SK-N-SH (cell line): ENCODE measurements at regions not wholly inside any gene's neighbourhood (a gene's known extent, or its start where the extent isn't known, plus 50 kb on each side); places are given as distances from the start of the nearest gene placed in this dataset.

Source experiments
- EP300 ChIP-seq, 2 experiments: IDR thresholded peaks; 2 replicates each; pipeline versions ENCODE4 v1.4.0 to v1.6.1; 2012; ENCODE audit warnings: borderline replicate concordance in 1 of 2, low read depth in 1 of 2, low read length in 1 of 2
- EZH2phosphoT487 ChIP-seq: fragments of 200-600 bp; sonication (generic); IDR thresholded peaks from 2 replicates; pipeline ENCODE4 v1.6.1; 2017; ENCODE audit warnings: low read depth, mixed run types, mild to moderate bottlenecking, antibody characterized with exemption, moderate library complexity, borderline replicate concordance
- MXI1 ChIP-seq: IDR thresholded peaks from 2 replicates; pipeline ENCODE4 v1.6.1; 2012; ENCODE audit warnings: mild to moderate bottlenecking, low read depth, low read length, improper control_type of control experiment
- NFIC ChIP-seq: IDR thresholded peaks from 2 replicates; pipeline ENCODE4 v1.4.0; 2012; ENCODE audit warnings: borderline replicate concordance
- POLR2AphosphoS5 ChIP-seq: IDR thresholded peaks from 2 replicates; pipeline ENCODE4 v1.6.1; 2012; ENCODE audit warnings: low read depth, low read length
- RXRA ChIP-seq: IDR thresholded peaks from 2 replicates; pipeline ENCODE4 v1.4.0; 2012; ENCODE audit warnings: low read depth, mild to moderate bottlenecking, borderline replicate concordance
- TF ChIP-seq, protein P1 (sequence below): fragments of 200-600 bp; sonication (generic); IDR thresholded peaks from 2 replicates; pipeline ENCODE4 v1.6.1; 2017; ENCODE audit warnings: antibody characterized with exemption, mild to moderate bottlenecking, moderate library complexity
- TF ChIP-seq, protein P2 (sequence below): IDR thresholded peaks from 2 replicates; pipeline ENCODE4 v1.4.0; 2012; ENCODE audit warnings: low read depth
- TF ChIP-seq, protein P3 (sequence below): IDR thresholded peaks from 2 replicates; pipeline ENCODE4 v1.6.1; 2012; ENCODE audit warnings: mild to moderate bottlenecking, low read depth, low read length, moderate library complexity
- TF ChIP-seq, protein P4 (sequence below): fragments of 150-350 bp; IDR thresholded peaks from 2 replicates; pipeline ENCODE4 v1.6.1; 2016; ENCODE audit warnings: mild to moderate bottlenecking, low read depth, low read length

DNA sequence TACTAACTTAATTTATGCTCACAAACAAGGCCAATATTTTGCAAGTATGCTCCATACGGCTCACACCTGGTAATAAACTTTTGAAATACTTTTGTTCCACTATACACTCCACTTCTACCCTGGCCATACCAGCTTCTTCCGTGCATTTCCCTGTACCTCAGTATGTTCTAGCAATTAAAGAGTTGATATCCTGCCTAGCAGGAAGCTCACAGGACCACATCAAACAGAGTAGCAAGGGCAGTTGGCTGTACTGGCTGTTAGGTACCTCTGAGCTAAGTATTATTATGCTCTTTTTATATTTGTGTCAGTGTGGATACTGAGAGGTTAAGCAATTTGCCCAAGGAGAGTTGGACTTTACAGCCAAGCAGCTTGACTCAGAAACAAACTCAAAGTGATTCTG lies 257.7 kb downstream of the SLITRK6 start:
- TF ChIP-seq POLR2AphosphoS5 (no peak), NFIC (no peak), MXI1 (no peak), EP300 (IDR thresholded peaks at IDR 0.05; ENCODE audit: borderline replicate concordance in 1 of 2, low read depth in 1 of 2, low read length in 1 of 2) (no peak), RXRA (no peak), EZH2phosphoT487 (no peak)
- TF ChIP-seq, protein P1, sequence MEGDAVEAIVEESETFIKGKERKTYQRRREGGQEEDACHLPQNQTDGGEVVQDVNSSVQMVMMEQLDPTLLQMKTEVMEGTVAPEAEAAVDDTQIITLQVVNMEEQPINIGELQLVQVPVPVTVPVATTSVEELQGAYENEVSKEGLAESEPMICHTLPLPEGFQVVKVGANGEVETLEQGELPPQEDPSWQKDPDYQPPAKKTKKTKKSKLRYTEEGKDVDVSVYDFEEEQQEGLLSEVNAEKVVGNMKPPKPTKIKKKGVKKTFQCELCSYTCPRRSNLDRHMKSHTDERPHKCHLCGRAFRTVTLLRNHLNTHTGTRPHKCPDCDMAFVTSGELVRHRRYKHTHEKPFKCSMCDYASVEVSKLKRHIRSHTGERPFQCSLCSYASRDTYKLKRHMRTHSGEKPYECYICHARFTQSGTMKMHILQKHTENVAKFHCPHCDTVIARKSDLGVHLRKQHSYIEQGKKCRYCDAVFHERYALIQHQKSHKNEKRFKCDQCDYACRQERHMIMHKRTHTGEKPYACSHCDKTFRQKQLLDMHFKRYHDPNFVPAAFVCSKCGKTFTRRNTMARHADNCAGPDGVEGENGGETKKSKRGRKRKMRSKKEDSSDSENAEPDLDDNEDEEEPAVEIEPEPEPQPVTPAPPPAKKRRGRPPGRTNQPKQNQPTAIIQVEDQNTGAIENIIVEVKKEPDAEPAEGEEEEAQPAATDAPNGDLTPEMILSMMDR: no peak
- TF ChIP-seq, protein P2, sequence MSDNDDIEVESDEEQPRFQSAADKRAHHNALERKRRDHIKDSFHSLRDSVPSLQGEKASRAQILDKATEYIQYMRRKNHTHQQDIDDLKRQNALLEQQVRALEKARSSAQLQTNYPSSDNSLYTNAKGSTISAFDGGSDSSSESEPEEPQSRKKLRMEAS: no peak
- TF ChIP-seq, protein P3, sequence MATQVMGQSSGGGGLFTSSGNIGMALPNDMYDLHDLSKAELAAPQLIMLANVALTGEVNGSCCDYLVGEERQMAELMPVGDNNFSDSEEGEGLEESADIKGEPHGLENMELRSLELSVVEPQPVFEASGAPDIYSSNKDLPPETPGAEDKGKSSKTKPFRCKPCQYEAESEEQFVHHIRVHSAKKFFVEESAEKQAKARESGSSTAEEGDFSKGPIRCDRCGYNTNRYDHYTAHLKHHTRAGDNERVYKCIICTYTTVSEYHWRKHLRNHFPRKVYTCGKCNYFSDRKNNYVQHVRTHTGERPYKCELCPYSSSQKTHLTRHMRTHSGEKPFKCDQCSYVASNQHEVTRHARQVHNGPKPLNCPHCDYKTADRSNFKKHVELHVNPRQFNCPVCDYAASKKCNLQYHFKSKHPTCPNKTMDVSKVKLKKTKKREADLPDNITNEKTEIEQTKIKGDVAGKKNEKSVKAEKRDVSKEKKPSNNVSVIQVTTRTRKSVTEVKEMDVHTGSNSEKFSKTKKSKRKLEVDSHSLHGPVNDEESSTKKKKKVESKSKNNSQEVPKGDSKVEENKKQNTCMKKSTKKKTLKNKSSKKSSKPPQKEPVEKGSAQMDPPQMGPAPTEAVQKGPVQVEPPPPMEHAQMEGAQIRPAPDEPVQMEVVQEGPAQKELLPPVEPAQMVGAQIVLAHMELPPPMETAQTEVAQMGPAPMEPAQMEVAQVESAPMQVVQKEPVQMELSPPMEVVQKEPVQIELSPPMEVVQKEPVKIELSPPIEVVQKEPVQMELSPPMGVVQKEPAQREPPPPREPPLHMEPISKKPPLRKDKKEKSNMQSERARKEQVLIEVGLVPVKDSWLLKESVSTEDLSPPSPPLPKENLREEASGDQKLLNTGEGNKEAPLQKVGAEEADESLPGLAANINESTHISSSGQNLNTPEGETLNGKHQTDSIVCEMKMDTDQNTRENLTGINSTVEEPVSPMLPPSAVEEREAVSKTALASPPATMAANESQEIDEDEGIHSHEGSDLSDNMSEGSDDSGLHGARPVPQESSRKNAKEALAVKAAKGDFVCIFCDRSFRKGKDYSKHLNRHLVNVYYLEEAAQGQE: no peak
- TF ChIP-seq, protein P4, sequence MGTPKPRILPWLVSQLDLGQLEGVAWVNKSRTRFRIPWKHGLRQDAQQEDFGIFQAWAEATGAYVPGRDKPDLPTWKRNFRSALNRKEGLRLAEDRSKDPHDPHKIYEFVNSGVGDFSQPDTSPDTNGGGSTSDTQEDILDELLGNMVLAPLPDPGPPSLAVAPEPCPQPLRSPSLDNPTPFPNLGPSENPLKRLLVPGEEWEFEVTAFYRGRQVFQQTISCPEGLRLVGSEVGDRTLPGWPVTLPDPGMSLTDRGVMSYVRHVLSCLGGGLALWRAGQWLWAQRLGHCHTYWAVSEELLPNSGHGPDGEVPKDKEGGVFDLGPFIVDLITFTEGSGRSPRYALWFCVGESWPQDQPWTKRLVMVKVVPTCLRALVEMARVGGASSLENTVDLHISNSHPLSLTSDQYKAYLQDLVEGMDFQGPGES: no peak
